Ascending aorta (tissue), 2 donors: ENCODE measurements at regions not wholly inside any gene's neighbourhood (a gene's known extent, or its start where the extent isn't known, plus 50 kb on each side); places are given as distances from the start of the nearest gene placed in this dataset.

Source experiments
- DNase-seq, 2 donors: peaks; one replicate each; pipeline ENCODE4 v3.0.0-alpha.2; 2019; ENCODE audit warnings: low spot score in 2 of 2
- H3K27ac ChIP-seq, 2 donors: fragments of 200-600 bp; sonication (generic); one replicate each; pipeline ENCODE4 v1.5.1; 2016 to 2017; ENCODE audit warnings: mild to moderate bottlenecking in 1 of 2
- H3K27me3 ChIP-seq: fragments of 200-600 bp; sonication (generic); one replicate; pipeline ENCODE4 v1.5.1; 2017
- H3K36me3 ChIP-seq, 2 donors: fragments of 200-600 bp; sonication (generic); one replicate each; pipeline ENCODE4 v1.5.1; 2016
- H3K4me1 ChIP-seq, 2 donors: fragments of 200-600 bp; sonication (generic); one replicate each; pipeline ENCODE4 v1.5.1; 2016 to 2017; ENCODE audit warnings: mild to moderate bottlenecking in 1 of 2
- H3K4me3 ChIP-seq, 2 donors: fragments of 200-600 bp; sonication (generic); one replicate each; pipeline ENCODE4 v1.5.1; 2016 to 2017; ENCODE audit warnings: mild to moderate bottlenecking in 1 of 2
- H3K9me3 ChIP-seq, 2 donors: fragments of 200-600 bp; sonication (generic); one replicate each; pipeline ENCODE4 v1.5.1; 2016
- CTCF ChIP-seq, 3 experiments: fragments of 200-600 bp in 2 of 3; fragments of 450-650 bp in 1 of 3; sonication (generic) in 2 of 3; IDR thresholded peaks; one replicate each; pipeline ENCODE4 v1.5.1; 2016 to 2019; ENCODE audit warnings: antibody characterized with exemption in 3 of 3, mild to moderate bottlenecking in 1 of 3, moderate library complexity in 1 of 3
- intact Hi-C: fragments of 100-400 bp; cut with DNase I; formaldehyde crosslinking; loops from one replicate; pipeline ENCODE4 v1.15.1; 2023

- intact Hi-C loops: no loop called here
- Histone ChIP-seq H3K9me3 (no peaks in the 10 kb centered on the region), H3K27ac (no peak overlapping the region), H3K27me3 (no peaks in the 10 kb centered on the region), H3K4me1 (no peaks in the 10 kb centered on the region), H3K36me3 (no peaks in the 10 kb centered on the region), H3K4me3 (no peak overlapping the region)
- DNase-seq: no peak
- TF ChIP-seq CTCF (IDR thresholded peaks at IDR 0.05): no peak
Observed at GRCh38 chr6:114735025-114735735, 392.4 kb upstream of the HS3ST5 start.

GRCh38 chr6:114733596-114733995 is 390.8 kb upstream of the HS3ST5 start:
- TF ChIP-seq CTCF (IDR thresholded peaks at IDR 0.05): no peak
- Histone ChIP-seq H3K27ac (no peak overlapping the region), H3K4me1 (no peaks in the 10 kb centered on the region), H3K27me3 (no peaks in the 10 kb centered on the region), H3K4me3 (no peak overlapping the region), H3K9me3 (no peaks in the 10 kb centered on the region), H3K36me3 (no peaks in the 10 kb centered on the region)
- no peak for DNase-seq
- intact Hi-C loops: no loop called here

- no peak overlapping the region for H3K4me3 ChIP-seq
- no peak overlapping the region for H3K27ac ChIP-seq
- intact Hi-C loops: no loop called here
- no peaks in the 10 kb centered on the region for H3K36me3 ChIP-seq
- no peaks in the 10 kb centered on the region for H3K4me1 ChIP-seq
- DNase-seq: no peak
- H3K27me3 ChIP-seq: no peaks in the 10 kb centered on the region
- no peak for TF ChIP-seq CTCF (IDR thresholded peaks at IDR 0.05)
- H3K9me3 ChIP-seq: no peaks in the 10 kb centered on the region
Observed at GRCh38 chr6:114718716-114719270, 376.0 kb upstream of the HS3ST5 start.

- Histone ChIP-seq H3K9me3 (no peaks in the 10 kb centered on the region), H3K4me3 (no peak overlapping the region), H3K36me3 (no peaks in the 10 kb centered on the region), H3K27ac (no peak overlapping the region), H3K27me3 (no peaks in the 10 kb centered on the region), H3K4me1 (no peaks in the 10 kb centered on the region)
- DNase-seq: no peak
- intact Hi-C loops: no loop called here
- TF ChIP-seq CTCF (IDR thresholded peaks at IDR 0.05): no peak
Observed at GRCh38 chr6:114718186-114718585, 375.4 kb upstream of the HS3ST5 start.

- no peaks in the 10 kb centered on the region for H3K4me1 ChIP-seq
- no peak for DNase-seq
- H3K27me3 ChIP-seq: no peaks in the 10 kb centered on the region
- H3K36me3 ChIP-seq: no peaks in the 10 kb centered on the region
- H3K9me3 ChIP-seq: no peaks in the 10 kb centered on the region
- intact Hi-C loops: no loop called here
- H3K27ac ChIP-seq: no peak overlapping the region
- TF ChIP-seq CTCF (IDR thresholded peaks at IDR 0.05): no peak
- H3K4me3 ChIP-seq: no peak overlapping the region
Observed at GRCh38 chr6:114714836-114715507, 372.1 kb upstream of the HS3ST5 start.
